ENCODE measurements at regions not wholly inside any gene's neighbourhood (a gene's known extent, or its start where the extent isn't known, plus 50 kb on each side); places are given as distances from the start of the nearest gene placed in this dataset.

DNA sequence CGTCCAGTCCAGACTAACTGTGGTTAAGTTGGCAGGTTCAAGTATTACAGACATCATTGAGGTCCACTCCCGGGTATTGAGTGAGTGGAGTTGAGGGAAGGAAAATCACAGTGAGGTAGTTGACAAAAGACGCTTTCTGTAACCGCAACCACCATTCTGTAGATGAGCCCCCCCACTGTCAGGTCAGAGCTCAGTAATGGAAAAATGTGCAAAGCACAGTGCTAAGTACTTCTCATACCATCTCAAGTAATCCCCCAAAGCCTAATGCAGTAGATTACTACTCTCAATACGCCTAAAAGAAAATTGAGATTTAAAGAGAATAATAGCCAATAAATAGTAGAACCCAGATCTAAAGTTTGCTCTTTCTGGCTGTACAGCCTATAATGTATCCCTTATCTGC lies 522.8 kb downstream of the LMO4 start:
- TF ChIP-seq BACH2 (CRISPR knock-in tag; IDR thresholded peaks at IDR 0.05; ENCODE audit: borderline replicate concordance) = no peak
- no peak for TF ChIP-seq ARNTL (CRISPR knock-in tag; IDR thresholded peaks at IDR 0.05; ENCODE audit: borderline replicate concordance, low read depth)
- TF ChIP-seq SNAI2 (CRISPR knock-in tag; IDR thresholded peaks at IDR 0.05) = no peak
- TF ChIP-seq CSDC2 (CRISPR knock-in tag; IDR thresholded peaks at IDR 0.05) = no peak
- no peak for TF ChIP-seq TCF4 (CRISPR knock-in tag; IDR thresholded peaks at IDR 0.05; ENCODE audit: borderline replicate concordance)
- TF ChIP-seq, protein P1, sequence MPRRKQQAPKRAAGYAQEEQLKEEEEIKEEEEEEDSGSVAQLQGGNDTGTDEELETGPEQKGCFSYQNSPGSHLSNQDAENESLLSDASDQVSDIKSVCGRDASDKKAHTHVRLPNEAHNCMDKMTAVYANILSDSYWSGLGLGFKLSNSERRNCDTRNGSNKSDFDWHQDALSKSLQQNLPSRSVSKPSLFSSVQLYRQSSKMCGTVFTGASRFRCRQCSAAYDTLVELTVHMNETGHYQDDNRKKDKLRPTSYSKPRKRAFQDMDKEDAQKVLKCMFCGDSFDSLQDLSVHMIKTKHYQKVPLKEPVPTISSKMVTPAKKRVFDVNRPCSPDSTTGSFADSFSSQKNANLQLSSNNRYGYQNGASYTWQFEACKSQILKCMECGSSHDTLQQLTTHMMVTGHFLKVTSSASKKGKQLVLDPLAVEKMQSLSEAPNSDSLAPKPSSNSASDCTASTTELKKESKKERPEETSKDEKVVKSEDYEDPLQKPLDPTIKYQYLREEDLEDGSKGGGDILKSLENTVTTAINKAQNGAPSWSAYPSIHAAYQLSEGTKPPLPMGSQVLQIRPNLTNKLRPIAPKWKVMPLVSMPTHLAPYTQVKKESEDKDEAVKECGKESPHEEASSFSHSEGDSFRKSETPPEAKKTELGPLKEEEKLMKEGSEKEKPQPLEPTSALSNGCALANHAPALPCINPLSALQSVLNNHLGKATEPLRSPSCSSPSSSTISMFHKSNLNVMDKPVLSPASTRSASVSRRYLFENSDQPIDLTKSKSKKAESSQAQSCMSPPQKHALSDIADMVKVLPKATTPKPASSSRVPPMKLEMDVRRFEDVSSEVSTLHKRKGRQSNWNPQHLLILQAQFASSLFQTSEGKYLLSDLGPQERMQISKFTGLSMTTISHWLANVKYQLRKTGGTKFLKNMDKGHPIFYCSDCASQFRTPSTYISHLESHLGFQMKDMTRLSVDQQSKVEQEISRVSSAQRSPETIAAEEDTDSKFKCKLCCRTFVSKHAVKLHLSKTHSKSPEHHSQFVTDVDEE (CRISPR knock-in tag; IDR thresholded peaks at IDR 0.05) = no peak
- no peak for TF ChIP-seq GLIS3 (CRISPR knock-in tag; IDR thresholded peaks at IDR 0.05)

GRCh38 chr1:87852410-87853161 lies 523.9 kb downstream of the LMO4 start:
- no peak for TF ChIP-seq ZFP3 (CRISPR knock-in tag; IDR thresholded peaks at IDR 0.05)
- TF ChIP-seq TCF4 (CRISPR knock-in tag; IDR thresholded peaks at IDR 0.05; ENCODE audit: borderline replicate concordance) = no peak
- no peak for TF ChIP-seq SNAI2 (CRISPR knock-in tag; IDR thresholded peaks at IDR 0.05)
- TF ChIP-seq, protein P2, sequence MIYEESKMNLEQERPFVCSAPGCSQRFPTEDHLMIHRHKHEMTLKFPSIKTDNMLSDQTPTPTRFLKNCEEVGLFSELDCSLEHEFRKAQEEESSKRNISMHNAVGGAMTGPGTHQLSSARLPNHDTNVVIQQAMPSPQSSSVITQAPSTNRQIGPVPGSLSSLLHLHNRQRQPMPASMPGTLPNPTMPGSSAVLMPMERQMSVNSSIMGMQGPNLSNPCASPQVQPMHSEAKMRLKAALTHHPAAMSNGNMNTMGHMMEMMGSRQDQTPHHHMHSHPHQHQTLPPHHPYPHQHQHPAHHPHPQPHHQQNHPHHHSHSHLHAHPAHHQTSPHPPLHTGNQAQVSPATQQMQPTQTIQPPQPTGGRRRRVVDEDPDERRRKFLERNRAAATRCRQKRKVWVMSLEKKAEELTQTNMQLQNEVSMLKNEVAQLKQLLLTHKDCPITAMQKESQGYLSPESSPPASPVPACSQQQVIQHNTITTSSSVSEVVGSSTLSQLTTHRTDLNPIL (CRISPR knock-in tag; IDR thresholded peaks at IDR 0.05; ENCODE audit: low read depth) = no peak
- TF ChIP-seq ZNF8 (CRISPR knock-in tag; IDR thresholded peaks at IDR 0.05) = no peak
- ATAC-seq = no peak

More for the DNA sequence above, 522.8 kb downstream of the LMO4 start:
- no peak for ATAC-seq

DNA sequence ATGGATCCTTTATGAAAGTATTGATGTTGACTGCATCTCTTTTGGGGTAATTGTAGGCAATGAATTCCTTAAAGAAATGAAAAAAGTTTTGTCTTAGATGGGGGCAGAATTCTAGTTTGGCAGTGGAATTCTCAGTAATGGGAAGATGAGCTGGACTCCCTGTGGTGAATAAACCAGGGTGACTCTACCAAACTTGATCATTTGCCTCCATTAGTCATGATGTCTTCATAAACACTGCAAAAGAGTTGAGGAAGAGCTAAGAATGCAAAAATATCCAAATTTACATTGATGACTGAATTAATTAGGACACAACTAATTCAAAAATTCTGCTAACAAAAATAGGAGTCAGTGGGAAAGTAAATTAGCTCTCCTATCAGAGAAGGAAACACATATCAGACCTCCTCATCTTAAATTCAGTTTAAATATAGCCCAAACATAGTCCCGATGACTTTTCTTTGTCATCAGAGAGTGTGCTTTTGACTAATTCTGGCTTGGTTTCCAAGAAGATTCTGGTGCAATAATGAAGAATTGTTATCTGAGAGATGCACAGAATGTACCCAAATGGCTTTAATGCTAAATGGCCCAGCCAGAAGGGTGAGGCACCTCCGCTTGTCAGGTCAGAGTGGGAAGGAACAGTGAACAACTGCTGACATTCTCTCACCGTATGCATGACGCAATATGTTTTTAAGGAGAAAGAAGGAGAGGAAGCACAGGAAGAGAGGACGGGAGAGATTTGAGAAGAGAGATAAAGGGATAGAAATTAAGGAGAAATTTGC lies 525.1 kb downstream of the LMO4 start:
- no peak for ATAC-seq
- TF ChIP-seq, protein P1 (CRISPR knock-in tag; IDR thresholded peaks at IDR 0.05) = no peak
- no peak for TF ChIP-seq SNAI2 (CRISPR knock-in tag; IDR thresholded peaks at IDR 0.05)
- TF ChIP-seq ZNF8 (CRISPR knock-in tag; IDR thresholded peaks at IDR 0.05) = no peak

DNA sequence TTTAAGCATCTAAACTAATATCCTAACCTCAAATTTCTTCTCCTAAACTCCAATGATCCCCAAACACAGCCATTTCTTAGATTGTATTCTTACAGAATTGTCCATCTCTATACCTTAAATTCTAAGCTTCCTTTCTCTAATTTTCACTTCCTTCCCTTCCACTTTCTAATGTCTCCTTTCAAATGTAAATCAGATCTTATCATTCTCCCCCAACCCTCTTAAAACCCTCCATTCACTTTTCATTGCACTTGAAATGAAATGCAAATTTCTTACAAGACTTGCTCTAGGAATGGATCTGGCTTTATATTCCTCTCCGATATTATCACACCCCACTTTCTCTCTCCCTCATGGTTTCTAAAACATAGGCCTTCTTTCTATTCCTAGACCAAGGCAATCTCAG lies 534.6 kb downstream of the LMO4 start:
- no peak for ATAC-seq
- TF ChIP-seq ARNTL (CRISPR knock-in tag; IDR thresholded peaks at IDR 0.05; ENCODE audit: borderline replicate concordance, low read depth) (no peak), ZFP30 (CRISPR knock-in tag; IDR thresholded peaks at IDR 0.05) (no peak), POU6F1 (CRISPR knock-in tag; IDR thresholded peaks at IDR 0.05; ENCODE audit: borderline replicate concordance, low read depth) (no peak), ZFP3 (CRISPR knock-in tag; IDR thresholded peaks at IDR 0.05) (no peak), OSR1 (CRISPR knock-in tag; IDR thresholded peaks at IDR 0.05) (no peak), ZNF70 (CRISPR knock-in tag; IDR thresholded peaks at IDR 0.05) (no peak), ZC3H10 (CRISPR knock-in tag; IDR thresholded peaks at IDR 0.05) (no peak), ZNF8 (CRISPR knock-in tag; IDR thresholded peaks at IDR 0.05) (no peak), PPARA (CRISPR knock-in tag; IDR thresholded peaks at IDR 0.05; ENCODE audit: borderline replicate concordance) (no peak), GLIS3 (CRISPR knock-in tag; IDR thresholded peaks at IDR 0.05) (no peak), SNAI2 (CRISPR knock-in tag; IDR thresholded peaks at IDR 0.05) (no peak), ZNF565 (CRISPR knock-in tag; conservative IDR thresholded peaks at IDR 0.05; ENCODE audit: low read depth) (no peak)
- TF ChIP-seq, protein P1 (CRISPR knock-in tag; IDR thresholded peaks at IDR 0.05) = no peak
- TF ChIP-seq, protein P3, sequence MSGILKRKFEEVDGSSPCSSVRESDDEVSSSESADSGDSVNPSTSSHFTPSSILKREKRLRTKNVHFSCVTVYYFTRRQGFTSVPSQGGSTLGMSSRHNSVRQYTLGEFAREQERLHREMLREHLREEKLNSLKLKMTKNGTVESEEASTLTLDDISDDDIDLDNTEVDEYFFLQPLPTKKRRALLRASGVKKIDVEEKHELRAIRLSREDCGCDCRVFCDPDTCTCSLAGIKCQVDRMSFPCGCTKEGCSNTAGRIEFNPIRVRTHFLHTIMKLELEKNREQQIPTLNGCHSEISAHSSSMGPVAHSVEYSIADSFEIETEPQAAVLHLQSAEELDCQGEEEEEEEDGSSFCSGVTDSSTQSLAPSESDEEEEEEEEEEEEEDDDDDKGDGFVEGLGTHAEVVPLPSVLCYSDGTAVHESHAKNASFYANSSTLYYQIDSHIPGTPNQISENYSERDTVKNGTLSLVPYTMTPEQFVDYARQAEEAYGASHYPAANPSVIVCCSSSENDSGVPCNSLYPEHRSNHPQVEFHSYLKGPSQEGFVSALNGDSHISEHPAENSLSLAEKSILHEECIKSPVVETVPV (CRISPR knock-in tag; IDR thresholded peaks at IDR 0.05) = no peak
- TF ChIP-seq, protein P2 (CRISPR knock-in tag; IDR thresholded peaks at IDR 0.05; ENCODE audit: low read depth) = no peak
